Osteoblast (primary cell): ENCODE measurements at regions not wholly inside any gene's neighbourhood (a gene's known extent, or its start where the extent isn't known, plus 50 kb on each side); places are given as distances from the start of the nearest gene placed in this dataset.

Experiments
- DNase-seq: peaks from one replicate; pipeline ENCODE4 v3.0.0; 2011; ENCODE audit warnings: low spot score, mixed read lengths; ENCODE audit not compliant: insufficient read length; ENCODE audit errors: missing footprints
- H2AFZ ChIP-seq: 2 replicates; pipeline ENCODE4 v1.6.0; 2011; ENCODE audit warnings: mild to moderate bottlenecking, low read length
- H3K27ac ChIP-seq: 2 replicates; pipeline ENCODE4 v1.5.1; 2011; ENCODE audit warnings: mild to moderate bottlenecking, low read depth, low read length, moderate library complexity
- H3K27me3 ChIP-seq: 2 replicates; pipeline ENCODE4 v1.6.0; 2012; ENCODE audit warnings: mild to moderate bottlenecking, control low read depth, inconsistent platforms, low read length, moderate library complexity; ENCODE audit not compliant: insufficient read depth
- H3K36me3 ChIP-seq: 2 replicates; pipeline ENCODE4 v1.5.1; 2011; ENCODE audit warnings: mild to moderate bottlenecking, low read length, control low read depth, moderate library complexity; ENCODE audit not compliant: insufficient read depth
- H3K4me1 ChIP-seq: 2 replicates; pipeline ENCODE4 v1.5.1; 2011; ENCODE audit warnings: mild to moderate bottlenecking, low read length, control low read depth, moderate library complexity; ENCODE audit not compliant: insufficient read depth
- H3K4me2 ChIP-seq: 2 replicates; pipeline ENCODE4 v1.6.0; 2011; ENCODE audit warnings: mild to moderate bottlenecking, low read length; ENCODE audit not compliant: insufficient read depth
- H3K4me3 ChIP-seq: fragments of 200-600 bp; sonication (generic); 3 replicates; pipeline ENCODE4 v1.5.1; 2012; ENCODE audit warnings: mild to moderate bottlenecking, low read length, inconsistent platforms; ENCODE audit not compliant: insufficient read depth
- H3K79me2 ChIP-seq: 2 replicates; pipeline ENCODE4 v1.6.0; 2012; ENCODE audit warnings: mild to moderate bottlenecking, low read length, control low read depth, inconsistent platforms; ENCODE audit not compliant: insufficient read depth
- H3K9me3 ChIP-seq: 2 replicates; pipeline ENCODE4 v1.5.1; 2011; ENCODE audit warnings: low read depth, low read length, control low read depth
- H4K20me1 ChIP-seq: 2 replicates; pipeline ENCODE4 v1.6.0; 2012; ENCODE audit warnings: mild to moderate bottlenecking, low read length, control low read depth; ENCODE audit not compliant: insufficient read depth
- CTCF ChIP-seq: IDR thresholded peaks from 2 replicates; pipeline ENCODE4 v1.5.1; 2011; ENCODE audit warnings: mild to moderate bottlenecking, low read depth, low read length, moderate library complexity; ENCODE audit errors: extremely low read depth

GRCh38 chr5:38768412-38769211 lies 77.2 kb upstream of the OSMR start:
- no peak overlapping the region for H3K4me3 ChIP-seq
- no peaks in the 10 kb centered on the region for H4K20me1 ChIP-seq
- H3K27ac ChIP-seq, result no peak overlapping the region
- H2AFZ ChIP-seq, result no peak overlapping the region
- H3K9me3 ChIP-seq, result peaks cover 6% of the 10 kb centered on the region
- H3K4me2 ChIP-seq, result no peak overlapping the region
- no peaks in the 10 kb centered on the region for H3K36me3 ChIP-seq
- H3K4me1 ChIP-seq, result peaks cover 15% of the 10 kb centered on the region
- peaks cover 1% of the 10 kb centered on the region for H3K27me3 ChIP-seq
- no peaks in the 10 kb centered on the region for H3K79me2 ChIP-seq
- DNase-seq, result no peak
- no peak for TF ChIP-seq CTCF

- no peaks in the 10 kb centered on the region for H3K9me3 ChIP-seq
Observed at GRCh38 chr5:38772471-38772870, 73.3 kb upstream of the OSMR start.

DNA sequence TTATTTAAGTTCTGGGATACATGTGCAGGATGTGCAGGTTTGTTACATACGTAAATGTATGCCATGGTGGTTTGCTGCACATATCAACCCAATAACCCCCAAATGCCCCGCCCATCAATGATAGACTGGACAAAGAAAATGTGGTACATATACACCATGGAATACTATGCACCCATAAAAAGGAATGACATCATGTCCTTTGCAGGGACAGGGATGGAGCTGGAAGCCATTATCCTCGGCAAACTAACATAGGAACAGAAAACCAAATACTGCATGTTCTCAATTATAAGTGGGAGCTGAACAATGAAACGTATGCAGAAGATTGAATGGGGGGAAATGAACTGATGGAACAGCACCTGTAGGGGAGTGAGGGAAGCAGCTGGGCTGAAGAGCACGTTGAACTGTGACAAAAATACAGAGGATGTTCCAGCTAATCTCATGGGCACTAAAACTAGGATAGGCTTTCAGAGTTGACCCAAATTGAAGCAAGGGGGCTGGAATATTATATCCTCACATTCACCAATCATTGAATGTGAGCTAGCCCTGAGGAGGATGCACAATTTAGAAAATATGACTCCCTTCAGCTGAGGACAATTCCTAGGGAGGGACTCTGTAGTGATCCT lies 70.5 kb upstream of the OSMR start:
- Histone ChIP-seq H3K79me2 (no peaks in the 10 kb centered on the region), H3K27ac (no peak overlapping the region), H4K20me1 (no peaks in the 10 kb centered on the region), H3K9me3 (no peaks in the 10 kb centered on the region), H3K4me2 (no peak overlapping the region), H2AFZ (no peak overlapping the region), H3K27me3 (peaks cover 2% of the 10 kb centered on the region), H3K36me3 (no peaks in the 10 kb centered on the region), H3K4me1 (peaks cover 8% of the 10 kb centered on the region), H3K4me3 (no peak overlapping the region)
- no peak for DNase-seq
- no peak for TF ChIP-seq CTCF

More at GRCh38 chr5:38772471-38772870, 73.3 kb upstream of the OSMR start:
- Histone ChIP-seq H3K4me2 (no peak overlapping the region), H3K27me3 (peaks cover 2% of the 10 kb centered on the region), H3K4me3 (no peak overlapping the region), H4K20me1 (no peaks in the 10 kb centered on the region), H3K36me3 (no peaks in the 10 kb centered on the region), H3K27ac (no peak overlapping the region), H2AFZ (no peak overlapping the region), H3K4me1 (peaks cover 8% of the 10 kb centered on the region), H3K79me2 (no peaks in the 10 kb centered on the region)
- DNase-seq, result no peak
- no peak for TF ChIP-seq CTCF

DNA sequence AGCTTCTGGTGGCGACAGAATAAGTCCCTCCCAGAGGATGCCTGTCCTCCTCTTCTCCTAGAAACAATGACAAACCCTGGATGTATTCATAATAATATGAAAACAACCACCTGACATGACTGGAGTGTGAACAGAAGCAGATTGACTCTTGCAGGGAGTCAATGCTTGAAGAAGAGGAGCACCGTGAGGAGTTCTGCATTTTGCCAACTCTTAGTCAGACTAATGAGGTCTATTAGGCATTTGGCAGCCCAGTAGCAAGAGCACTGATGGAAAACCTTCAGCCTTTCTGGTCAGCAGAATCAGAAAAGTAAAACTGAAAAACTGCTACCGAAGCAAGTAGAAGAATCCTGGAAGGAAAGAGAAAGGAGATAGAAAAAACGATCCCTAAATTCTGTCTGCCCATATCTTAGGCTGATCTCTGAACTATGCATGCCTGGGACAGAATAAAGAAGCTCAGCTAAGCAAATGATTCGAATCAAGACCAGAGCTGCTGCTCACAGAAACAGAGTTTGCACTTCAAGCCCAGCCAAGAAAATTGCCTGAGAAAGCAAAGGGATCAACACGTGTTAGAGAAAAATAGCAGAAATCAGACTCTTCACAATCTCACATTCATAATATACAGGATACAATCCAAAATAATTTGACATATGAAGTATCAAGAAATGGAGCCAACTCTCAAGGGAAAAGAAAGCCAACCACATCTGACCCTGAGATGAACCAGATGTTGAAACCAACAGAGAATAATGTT lies 69.5 kb upstream of the OSMR start:
- Histone ChIP-seq H3K4me1 (peaks cover 17% of the 10 kb centered on the region), H3K79me2 (no peaks in the 10 kb centered on the region), H2AFZ (no peak overlapping the region), H3K27me3 (peaks cover 2% of the 10 kb centered on the region), H4K20me1 (no peaks in the 10 kb centered on the region), H3K4me2 (peak overlapping the region; percentile 47), H3K4me3 (no peak overlapping the region), H3K9me3 (no peaks in the 10 kb centered on the region), H3K27ac (no peak overlapping the region), H3K36me3 (no peaks in the 10 kb centered on the region)
- TF ChIP-seq CTCF, result no peak
- DNase-seq, result peak; percentile 30
